ENCODE measurements at regions not wholly inside any gene's neighbourhood (a gene's known extent, or its start where the extent isn't known, plus 50 kb on each side); places are given as distances from the start of the nearest gene placed in this dataset.

DNA sequence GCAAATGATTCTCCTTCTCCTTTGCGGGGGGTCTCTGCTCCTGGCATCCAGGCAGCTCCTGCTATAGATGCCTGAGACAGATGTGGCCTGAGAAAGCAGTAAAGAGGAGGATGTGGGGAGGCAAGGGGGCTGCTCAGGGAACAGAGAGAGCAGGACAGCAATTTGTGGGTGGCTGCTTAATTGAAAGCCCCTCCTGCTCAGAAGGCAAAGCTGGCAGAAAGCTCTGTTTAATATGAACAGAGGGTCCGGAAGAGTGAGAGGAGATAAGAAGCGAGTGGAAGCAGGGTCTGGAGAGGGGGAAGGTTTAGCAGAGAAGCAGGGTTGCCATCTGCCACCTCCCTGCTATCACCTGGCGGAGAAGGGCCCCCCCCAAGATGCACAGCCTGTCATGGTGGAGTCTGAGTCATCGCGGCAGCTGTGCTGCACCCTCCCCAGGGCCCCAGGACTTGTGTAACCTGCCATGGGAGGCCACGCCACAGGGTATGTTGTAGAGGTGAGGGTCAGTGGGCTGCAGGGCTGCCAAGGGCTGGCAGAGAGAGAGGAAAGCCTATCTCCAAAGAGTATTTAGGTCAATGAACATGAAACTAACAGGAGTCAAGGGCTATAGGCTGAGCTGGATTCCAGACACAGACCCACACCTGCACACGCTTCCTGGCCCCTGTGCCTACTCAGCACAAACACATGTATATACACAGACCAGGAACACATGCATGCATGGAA, 1109.8 kb upstream of the AUTS2 start:
- no peak for TF ChIP-seq EZH2 (IDR thresholded peaks at IDR 0.05; ENCODE audit: insufficient read depth, poor library complexity, severe bottlenecking)
- TF ChIP-seq EZH2phosphoT487 (IDR thresholded peaks at IDR 0.05; ENCODE audit: insufficient read depth, low read depth): no peak

Measured in GM23248 (cell line).